WTC11 (cell line): ENCODE measurements at regions not wholly inside any gene's neighbourhood (a gene's known extent, or its start where the extent isn't known, plus 50 kb on each side); places are given as distances from the start of the nearest gene placed in this dataset.

Experiments used
- ESRRA ChIP-seq: sonication (generic); formaldehyde crosslinking; IDR thresholded peaks from 2 replicates; pipeline ENCODE4 v1.8.1; 2022; ENCODE audit warnings: mild to moderate bottlenecking, missing genetic modification reagents, borderline replicate concordance
- ZNF232 ChIP-seq: sonication (generic); formaldehyde crosslinking; IDR thresholded peaks from 2 replicates; pipeline ENCODE4 v1.8.0; 2022; ENCODE audit warnings: mild to moderate bottlenecking, missing genetic modification reagents
- TF ChIP-seq, protein P1 (sequence below): fragments of 200-600 bp; IDR thresholded peaks from 2 replicates; pipeline ENCODE4 v1.8.0; 2022; ENCODE audit warnings: antibody characterized with exemption
- TF ChIP-seq, protein P2 (sequence below): sonication (generic); formaldehyde crosslinking; IDR thresholded peaks from 2 replicates; pipeline ENCODE4 v1.8.0; 2022; ENCODE audit warnings: mild to moderate bottlenecking, missing genetic modification reagents
- TF ChIP-seq, protein P3 (sequence below): sonication (generic); formaldehyde crosslinking; IDR thresholded peaks from 2 replicates; pipeline ENCODE4 v1.8.1; 2023; ENCODE audit warnings: mild to moderate bottlenecking, missing genetic modification reagents
- TF ChIP-seq, protein P4 (sequence below): sonication (generic); formaldehyde crosslinking; IDR thresholded peaks from 2 replicates; pipeline ENCODE4 v1.8.1; 2023; ENCODE audit warnings: mild to moderate bottlenecking, missing genetic modification reagents

DNA sequence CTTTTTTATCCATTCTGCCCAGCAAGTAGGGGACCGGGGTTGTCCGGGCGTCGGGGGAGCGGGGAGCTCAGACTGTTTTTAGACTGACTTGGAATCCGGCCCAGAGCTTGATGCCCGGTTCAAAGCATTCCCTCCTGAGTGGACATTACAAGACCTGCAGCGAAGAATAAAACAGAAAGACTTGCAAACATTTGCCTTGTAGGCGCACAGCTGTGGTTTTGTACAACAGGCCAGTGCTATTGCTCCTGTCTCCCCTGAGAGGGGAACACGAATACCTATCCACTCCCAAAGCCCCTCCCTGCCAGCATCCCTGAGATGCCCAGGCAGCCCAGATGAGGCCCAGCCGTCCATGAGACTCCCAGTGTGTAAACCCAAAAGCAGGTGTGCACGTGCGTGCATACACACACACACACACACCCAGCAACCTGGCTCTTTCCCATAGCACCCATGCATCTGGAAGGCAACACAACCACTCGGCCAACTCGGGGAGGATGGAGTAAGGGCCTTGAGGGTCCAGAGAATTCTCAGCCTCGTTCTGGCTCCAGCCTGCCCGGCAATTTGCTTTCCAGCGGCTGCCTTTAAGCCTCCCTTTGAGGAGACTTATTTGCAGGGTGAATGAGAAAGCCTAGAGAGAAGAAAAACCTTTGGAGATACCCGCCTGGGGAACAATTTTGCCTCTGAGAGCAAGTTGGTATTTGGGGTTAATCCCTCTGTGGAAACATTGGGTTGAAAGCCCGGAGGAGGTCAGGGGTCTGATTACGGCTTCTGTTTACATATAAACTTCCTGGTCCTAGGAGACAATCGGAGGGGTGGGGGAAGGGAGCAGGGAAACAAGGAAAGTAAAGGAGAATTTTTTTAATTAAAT, 161.0 kb upstream of the HES1 start:
- TF ChIP-seq, protein P1, sequence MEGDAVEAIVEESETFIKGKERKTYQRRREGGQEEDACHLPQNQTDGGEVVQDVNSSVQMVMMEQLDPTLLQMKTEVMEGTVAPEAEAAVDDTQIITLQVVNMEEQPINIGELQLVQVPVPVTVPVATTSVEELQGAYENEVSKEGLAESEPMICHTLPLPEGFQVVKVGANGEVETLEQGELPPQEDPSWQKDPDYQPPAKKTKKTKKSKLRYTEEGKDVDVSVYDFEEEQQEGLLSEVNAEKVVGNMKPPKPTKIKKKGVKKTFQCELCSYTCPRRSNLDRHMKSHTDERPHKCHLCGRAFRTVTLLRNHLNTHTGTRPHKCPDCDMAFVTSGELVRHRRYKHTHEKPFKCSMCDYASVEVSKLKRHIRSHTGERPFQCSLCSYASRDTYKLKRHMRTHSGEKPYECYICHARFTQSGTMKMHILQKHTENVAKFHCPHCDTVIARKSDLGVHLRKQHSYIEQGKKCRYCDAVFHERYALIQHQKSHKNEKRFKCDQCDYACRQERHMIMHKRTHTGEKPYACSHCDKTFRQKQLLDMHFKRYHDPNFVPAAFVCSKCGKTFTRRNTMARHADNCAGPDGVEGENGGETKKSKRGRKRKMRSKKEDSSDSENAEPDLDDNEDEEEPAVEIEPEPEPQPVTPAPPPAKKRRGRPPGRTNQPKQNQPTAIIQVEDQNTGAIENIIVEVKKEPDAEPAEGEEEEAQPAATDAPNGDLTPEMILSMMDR, result no peak
- TF ChIP-seq, protein P2, sequence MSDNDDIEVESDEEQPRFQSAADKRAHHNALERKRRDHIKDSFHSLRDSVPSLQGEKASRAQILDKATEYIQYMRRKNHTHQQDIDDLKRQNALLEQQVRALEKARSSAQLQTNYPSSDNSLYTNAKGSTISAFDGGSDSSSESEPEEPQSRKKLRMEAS (CRISPR knock-in tag), result no peak
- TF ChIP-seq, protein P3, sequence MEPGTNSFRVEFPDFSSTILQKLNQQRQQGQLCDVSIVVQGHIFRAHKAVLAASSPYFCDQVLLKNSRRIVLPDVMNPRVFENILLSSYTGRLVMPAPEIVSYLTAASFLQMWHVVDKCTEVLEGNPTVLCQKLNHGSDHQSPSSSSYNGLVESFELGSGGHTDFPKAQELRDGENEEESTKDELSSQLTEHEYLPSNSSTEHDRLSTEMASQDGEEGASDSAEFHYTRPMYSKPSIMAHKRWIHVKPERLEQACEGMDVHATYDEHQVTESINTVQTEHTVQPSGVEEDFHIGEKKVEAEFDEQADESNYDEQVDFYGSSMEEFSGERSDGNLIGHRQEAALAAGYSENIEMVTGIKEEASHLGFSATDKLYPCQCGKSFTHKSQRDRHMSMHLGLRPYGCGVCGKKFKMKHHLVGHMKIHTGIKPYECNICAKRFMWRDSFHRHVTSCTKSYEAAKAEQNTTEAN, result no peak
- TF ChIP-seq ZNF232 (CRISPR knock-in tag) (no peak), ESRRA (CRISPR knock-in tag) (no peak)
- TF ChIP-seq, protein P4, sequence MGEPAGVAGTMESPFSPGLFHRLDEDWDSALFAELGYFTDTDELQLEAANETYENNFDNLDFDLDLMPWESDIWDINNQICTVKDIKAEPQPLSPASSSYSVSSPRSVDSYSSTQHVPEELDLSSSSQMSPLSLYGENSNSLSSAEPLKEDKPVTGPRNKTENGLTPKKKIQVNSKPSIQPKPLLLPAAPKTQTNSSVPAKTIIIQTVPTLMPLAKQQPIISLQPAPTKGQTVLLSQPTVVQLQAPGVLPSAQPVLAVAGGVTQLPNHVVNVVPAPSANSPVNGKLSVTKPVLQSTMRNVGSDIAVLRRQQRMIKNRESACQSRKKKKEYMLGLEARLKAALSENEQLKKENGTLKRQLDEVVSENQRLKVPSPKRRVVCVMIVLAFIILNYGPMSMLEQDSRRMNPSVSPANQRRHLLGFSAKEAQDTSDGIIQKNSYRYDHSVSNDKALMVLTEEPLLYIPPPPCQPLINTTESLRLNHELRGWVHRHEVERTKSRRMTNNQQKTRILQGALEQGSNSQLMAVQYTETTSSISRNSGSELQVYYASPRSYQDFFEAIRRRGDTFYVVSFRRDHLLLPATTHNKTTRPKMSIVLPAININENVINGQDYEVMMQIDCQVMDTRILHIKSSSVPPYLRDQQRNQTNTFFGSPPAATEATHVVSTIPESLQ (CRISPR knock-in tag), result no peak
